GM21619 (cell line): ENCODE measurements at regions not wholly inside any gene's neighbourhood (a gene's known extent, or its start where the extent isn't known, plus 50 kb on each side); places are given as distances from the start of the nearest gene placed in this dataset.

Experiments used
- ATAC-seq: cut with Tn5 transposase; IDR thresholded peaks from one replicate; pipeline ENCODE4 v1.9.1; 2021; ENCODE audit not compliant: unreplicated experiment

DNA sequence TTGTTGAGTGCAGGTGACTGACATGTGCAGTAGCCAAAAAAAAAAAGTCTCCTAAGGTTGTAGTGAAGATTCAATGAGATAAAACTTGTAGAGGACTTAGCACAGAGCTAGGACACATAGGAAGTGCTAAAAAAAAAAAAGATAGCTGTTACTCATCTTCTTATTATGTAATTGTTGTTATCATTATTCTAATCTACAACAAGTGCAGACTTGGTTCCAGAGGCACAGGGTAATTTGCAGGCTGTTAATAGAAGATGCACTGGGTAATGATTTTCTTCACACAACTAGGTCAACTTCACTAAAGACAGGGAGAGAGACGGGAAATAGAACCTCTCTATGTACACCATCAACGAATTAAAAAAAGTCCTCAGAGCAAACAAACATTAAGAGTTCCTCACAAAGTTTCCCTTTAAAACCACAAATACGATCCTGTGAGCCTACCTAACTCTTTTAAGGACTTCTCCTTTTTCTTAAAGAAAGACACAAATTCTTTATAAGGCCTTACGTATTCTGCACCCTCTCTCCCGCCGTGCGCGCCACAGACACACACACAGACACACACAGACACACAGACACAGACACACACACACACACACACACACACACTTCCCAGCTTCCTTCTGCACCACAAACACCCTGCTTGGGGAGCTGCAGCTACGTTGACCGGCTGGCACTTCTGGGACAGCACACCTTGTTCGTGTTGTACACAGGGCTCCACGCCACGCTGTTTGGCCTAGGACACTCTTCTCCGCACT, 49.8 kb upstream of the GADD45A start:
- no peak for ATAC-seq
